Activated CD8-positive, alpha-beta T cell treated with anti-CD3 and anti-CD28 coated beads, Interleukin-2, amount 10 ng/mL, durations not matched to agents 7 days and 5 days (primary cell): ENCODE measurements at regions not wholly inside any gene's neighbourhood (a gene's known extent, or its start where the extent isn't known, plus 50 kb on each side); places are given as distances from the start of the nearest gene placed in this dataset.

ENCODE experiments used
- ATAC-seq: fragments of 150-1000 bp; cut with Tn5 transposase; one replicate; pipeline ENCODE4 v1.10.0; 2021; ENCODE audit warnings: moderate library complexity
- CTCF ChIA-PET: fragments of 350-600 bp; sonication (Branson Sonifier 250); formaldehyde crosslinking; loops from one replicate; lab custom pipeline; 2021; ENCODE audit warnings: antibody characterized with exemption; lab: Charles Lee
- POLR2A ChIA-PET: fragments of 350-600 bp; sonication (Branson Sonifier 250); formaldehyde crosslinking; loops from one replicate; lab custom pipeline; 2021; ENCODE audit warnings: antibody characterized with exemption; lab: Charles Lee
- DNase-seq: peaks from one replicate; pipeline ENCODE4 v3.0.0-alpha.2; 2020
- H3K27ac Mint-ChIP-seq: one replicate; pipeline ENCODE4 v1.8.0; 2021; ENCODE audit warnings: mild to moderate bottlenecking, mixed read lengths
- H3K27me3 Mint-ChIP-seq: one replicate; pipeline ENCODE4 v1.8.0; 2021; ENCODE audit warnings: low read depth, mixed read lengths
- H3K36me3 Mint-ChIP-seq: one replicate; pipeline ENCODE4 v1.8.0; 2021; ENCODE audit warnings: low read depth, mixed read lengths
- H3K4me1 Mint-ChIP-seq: one replicate; pipeline ENCODE4 v1.8.0; 2021; ENCODE audit warnings: low read depth, mixed read lengths
- H3K4me3 Mint-ChIP-seq: one replicate; pipeline ENCODE4 v1.8.0; 2021; ENCODE audit warnings: mild to moderate bottlenecking, mixed read lengths
- H3K9me3 Mint-ChIP-seq: one replicate; pipeline ENCODE4 v1.8.0; 2022; ENCODE audit warnings: mixed read lengths; ENCODE audit not compliant: insufficient read depth

DNA sequence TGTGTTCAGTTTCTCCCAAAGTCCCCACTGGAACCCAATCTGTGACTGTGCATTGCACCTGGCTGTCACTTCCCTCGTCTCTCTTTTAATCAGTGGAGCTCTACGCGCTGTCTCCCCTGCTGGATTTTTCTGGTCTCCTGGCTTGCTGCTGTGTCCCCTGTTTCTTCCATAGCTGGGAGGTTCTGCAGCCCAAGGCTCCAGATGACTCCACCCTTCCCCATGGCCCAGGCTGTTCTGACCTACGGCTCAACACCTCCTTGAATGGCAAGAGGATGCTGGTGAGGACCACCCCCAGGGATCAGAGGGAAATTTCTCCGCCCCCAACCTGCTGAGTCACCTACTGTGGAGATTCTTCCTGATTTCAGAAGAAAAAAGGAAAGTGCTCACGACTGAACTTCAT lies 961.4 kb upstream of the ZNF722 start:
- no peak for ATAC-seq
- ChIA-PET POLR2A (no interaction called here), CTCF (no interaction called here)
- H3K4me1 Mint-ChIP-seq, result no peaks in the 10 kb centered on the region
- no peak overlapping the region for H3K27ac Mint-ChIP-seq
- H3K36me3 Mint-ChIP-seq, result peaks cover 1% of the 10 kb centered on the region
- DNase-seq, result no peak
- H3K27me3 Mint-ChIP-seq, result no peaks in the 10 kb centered on the region
- H3K9me3 Mint-ChIP-seq, result peaks cover 38% of the 10 kb centered on the region
- no peak overlapping the region for H3K4me3 Mint-ChIP-seq

DNA sequence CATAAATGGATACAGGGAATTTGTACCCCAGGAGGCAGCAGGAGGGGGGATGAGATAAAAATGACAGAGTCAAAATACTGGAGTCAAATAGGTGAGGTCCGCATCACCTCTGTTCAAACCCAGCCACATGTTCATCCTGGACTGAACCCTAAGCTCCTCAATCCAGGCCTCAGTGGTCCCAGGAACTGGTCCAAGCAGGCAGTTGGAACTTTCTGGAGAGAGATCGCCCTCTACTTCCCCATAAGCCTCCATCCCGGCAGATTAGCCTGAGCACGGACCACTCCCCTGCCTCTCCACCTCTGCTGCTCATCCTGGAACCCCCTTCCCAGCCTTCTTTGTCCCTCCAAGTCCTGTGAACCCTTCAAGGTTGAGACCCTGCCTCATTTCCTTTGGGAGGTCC lies 959.7 kb upstream of the ZNF722 start:
- Mint-ChIP-seq H3K9me3 (peaks cover 44% of the 10 kb centered on the region), H3K27ac (no peak overlapping the region), H3K4me3 (no peak overlapping the region), H3K27me3 (no peaks in the 10 kb centered on the region), H3K4me1 (no peaks in the 10 kb centered on the region), H3K36me3 (peaks cover 1% of the 10 kb centered on the region)
- DNase-seq (no peak), ATAC-seq (no peak)
- POLR2A ChIA-PET, result no interaction called here
- CTCF ChIA-PET, result no interaction called here

DNA sequence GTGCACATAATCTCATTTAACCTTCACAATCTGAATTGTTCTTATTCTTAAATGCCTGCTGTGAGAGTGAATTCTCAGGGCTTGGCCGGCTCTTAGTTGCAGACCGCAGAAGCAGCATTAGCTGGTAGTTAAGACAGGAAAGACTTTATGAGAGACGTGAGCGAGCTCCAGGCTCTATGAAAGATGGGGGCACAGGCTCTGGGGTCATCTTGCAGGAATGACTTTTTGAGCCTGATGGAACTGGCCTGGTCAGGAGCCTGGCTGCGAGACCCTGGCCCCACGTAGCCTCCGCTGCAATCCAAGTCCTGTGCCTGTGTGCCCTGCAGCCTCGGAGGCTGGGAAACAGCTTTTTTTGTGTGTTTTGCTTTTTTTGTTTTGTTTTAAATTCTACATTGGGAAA lies 958.8 kb upstream of the ZNF722 start:
- DNase-seq (no peak), ATAC-seq (no peak)
- Mint-ChIP-seq H3K36me3 (peaks cover 1% of the 10 kb centered on the region), H3K4me3 (no peak overlapping the region), H3K27ac (no peak overlapping the region), H3K9me3 (peaks cover 44% of the 10 kb centered on the region), H3K4me1 (no peaks in the 10 kb centered on the region), H3K27me3 (no peaks in the 10 kb centered on the region)
- ChIA-PET CTCF (no interaction called here), POLR2A (no interaction called here)

DNA sequence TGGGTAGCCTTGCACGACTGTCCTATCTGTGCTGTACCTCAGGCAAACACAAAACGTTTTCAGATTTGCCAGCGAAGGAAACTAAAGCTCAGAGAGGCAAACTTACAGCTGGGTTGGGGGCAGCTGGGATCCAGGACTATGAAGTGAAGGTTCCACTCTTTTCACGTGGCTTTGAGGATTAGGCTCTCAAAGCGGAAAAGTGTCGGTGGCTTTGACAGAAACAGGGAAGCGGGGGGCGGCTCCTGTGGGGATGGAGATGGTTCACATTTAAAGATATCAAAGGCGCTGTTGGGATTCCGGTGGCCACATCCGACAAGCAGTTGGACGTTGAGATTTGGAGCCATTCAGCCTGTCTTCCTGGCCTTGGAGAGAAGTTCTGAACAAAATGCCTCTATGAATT lies 958.3 kb upstream of the ZNF722 start:
- no peak for ATAC-seq
- Mint-ChIP-seq H3K9me3 (peaks cover 44% of the 10 kb centered on the region), H3K36me3 (peaks cover 1% of the 10 kb centered on the region), H3K4me3 (no peak overlapping the region), H3K4me1 (no peaks in the 10 kb centered on the region), H3K27me3 (no peaks in the 10 kb centered on the region), H3K27ac (no peak overlapping the region)
- ChIA-PET POLR2A (no interaction called here), CTCF (no interaction called here)
- no peak for DNase-seq

DNA sequence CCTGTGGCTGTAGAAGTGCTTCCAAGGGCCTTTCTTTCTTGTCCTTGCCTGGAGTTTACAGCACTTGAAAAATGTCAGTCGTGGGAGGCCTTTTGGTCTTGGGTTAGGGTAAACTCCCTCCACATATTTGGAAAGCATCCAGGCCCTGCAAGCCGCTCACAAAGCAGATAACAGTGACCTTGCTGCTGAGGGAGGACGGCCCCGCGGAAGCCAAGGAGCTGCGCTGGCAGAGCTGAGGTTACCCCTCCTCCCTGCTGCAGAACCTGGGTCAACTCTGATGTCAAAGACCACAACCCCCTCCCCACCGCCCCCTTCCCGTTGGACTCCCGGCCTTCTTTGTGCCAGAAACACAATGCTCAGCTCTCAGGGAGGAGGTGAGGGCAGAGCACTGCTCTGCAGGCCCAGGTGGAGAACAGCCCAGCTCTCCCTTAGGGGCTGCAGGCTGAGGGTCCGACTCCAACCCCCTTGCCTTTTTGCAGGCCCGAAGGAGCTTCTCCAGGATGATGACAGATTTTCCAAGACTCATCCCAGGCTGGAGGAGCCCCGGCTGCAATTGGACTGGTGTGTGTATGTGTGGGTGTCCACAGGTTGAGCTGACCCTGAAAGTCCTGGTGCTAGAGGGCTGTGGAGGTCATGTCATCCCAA lies 957.6 kb upstream of the ZNF722 start:
- CTCF ChIA-PET, result no interaction called here

DNA sequence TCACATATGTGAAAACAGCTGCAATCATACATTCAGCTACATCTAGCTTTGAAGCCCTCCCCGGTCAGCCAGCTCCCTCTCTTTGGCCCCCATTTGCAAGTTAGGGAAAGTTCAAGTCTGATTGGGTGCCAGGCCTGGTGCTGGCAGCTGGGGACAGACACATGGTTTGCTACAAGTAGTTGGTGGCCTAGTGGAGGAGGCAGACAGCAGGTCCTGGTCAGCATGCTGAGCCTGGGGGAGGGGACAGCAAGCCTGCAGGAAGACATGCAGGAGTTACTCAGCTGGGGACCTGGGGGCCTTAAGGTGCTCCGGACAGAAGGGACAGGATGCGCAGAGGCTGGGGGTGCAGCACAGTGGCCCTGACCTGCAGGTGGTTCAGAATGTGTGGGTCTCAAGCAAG lies 956.9 kb upstream of the ZNF722 start:
- no peaks in the 10 kb centered on the region for H3K4me1 Mint-ChIP-seq
- ChIA-PET CTCF (no interaction called here), POLR2A (no interaction called here)
- no peak overlapping the region for H3K27ac Mint-ChIP-seq
- peaks cover 33% of the 10 kb centered on the region for H3K9me3 Mint-ChIP-seq
- DNase-seq, result no peak
- peaks cover 1% of the 10 kb centered on the region for H3K36me3 Mint-ChIP-seq
- no peaks in the 10 kb centered on the region for H3K27me3 Mint-ChIP-seq
- ATAC-seq, result no peak
- H3K4me3 Mint-ChIP-seq, result no peak overlapping the region

More for the DNA sequence above, 957.6 kb upstream of the ZNF722 start:
- no peak overlapping the region for H3K27ac Mint-ChIP-seq
- POLR2A ChIA-PET, result no interaction called here
- H3K36me3 Mint-ChIP-seq, result peaks cover 1% of the 10 kb centered on the region
- no peak for ATAC-seq
- H3K4me1 Mint-ChIP-seq, result no peaks in the 10 kb centered on the region
- no peak for DNase-seq
- peaks cover 37% of the 10 kb centered on the region for H3K9me3 Mint-ChIP-seq
- H3K4me3 Mint-ChIP-seq, result no peak overlapping the region
- no peaks in the 10 kb centered on the region for H3K27me3 Mint-ChIP-seq

DNA sequence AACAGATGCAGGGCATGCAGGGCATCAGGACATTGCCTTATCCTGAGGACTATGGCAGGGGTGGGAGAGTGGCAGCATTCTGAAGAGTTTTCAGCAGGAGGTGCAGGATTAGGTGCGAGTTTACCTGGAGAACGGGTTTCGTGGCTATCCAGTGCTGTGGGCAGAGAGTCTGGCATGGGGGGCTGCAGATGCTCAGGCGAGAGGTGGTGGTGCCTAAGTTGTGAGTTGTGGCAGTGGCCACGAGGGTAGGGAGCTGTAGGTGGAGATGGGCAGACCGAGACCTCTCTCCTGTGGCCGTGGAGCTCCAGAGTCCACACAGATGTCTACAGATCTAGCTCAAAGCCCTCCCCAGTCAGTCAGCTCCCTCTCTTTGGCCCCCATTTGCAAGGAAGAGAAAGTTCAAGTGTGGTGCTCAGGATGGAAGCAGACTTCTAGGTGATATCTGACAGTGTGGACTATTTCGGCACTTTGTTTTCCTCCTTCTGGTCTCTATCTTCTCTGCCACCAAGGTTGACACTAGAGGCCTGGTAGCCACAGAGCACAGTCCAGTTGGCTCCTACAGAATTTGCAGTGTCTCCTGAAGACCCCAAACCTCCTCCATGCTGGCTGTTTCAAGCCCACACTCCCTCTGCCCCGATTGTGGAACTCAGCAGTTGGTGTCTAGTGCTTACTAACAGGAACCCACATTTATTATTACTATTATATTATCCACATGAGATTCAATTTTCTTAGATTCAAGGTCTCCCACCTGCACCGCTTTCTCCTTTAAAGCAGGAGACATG lies 955.7 kb upstream of the ZNF722 start:
- DNase-seq, result no peak
- ChIA-PET POLR2A (no interaction called here), CTCF (no interaction called here)
- H3K4me3 Mint-ChIP-seq, result no peak overlapping the region
- H3K27ac Mint-ChIP-seq, result no peak overlapping the region
- no peak for ATAC-seq
- H3K36me3 Mint-ChIP-seq, result no peaks in the 10 kb centered on the region
- no peaks in the 10 kb centered on the region for H3K27me3 Mint-ChIP-seq
- H3K9me3 Mint-ChIP-seq, result peaks cover 28% of the 10 kb centered on the region
- H3K4me1 Mint-ChIP-seq, result no peaks in the 10 kb centered on the region

DNA sequence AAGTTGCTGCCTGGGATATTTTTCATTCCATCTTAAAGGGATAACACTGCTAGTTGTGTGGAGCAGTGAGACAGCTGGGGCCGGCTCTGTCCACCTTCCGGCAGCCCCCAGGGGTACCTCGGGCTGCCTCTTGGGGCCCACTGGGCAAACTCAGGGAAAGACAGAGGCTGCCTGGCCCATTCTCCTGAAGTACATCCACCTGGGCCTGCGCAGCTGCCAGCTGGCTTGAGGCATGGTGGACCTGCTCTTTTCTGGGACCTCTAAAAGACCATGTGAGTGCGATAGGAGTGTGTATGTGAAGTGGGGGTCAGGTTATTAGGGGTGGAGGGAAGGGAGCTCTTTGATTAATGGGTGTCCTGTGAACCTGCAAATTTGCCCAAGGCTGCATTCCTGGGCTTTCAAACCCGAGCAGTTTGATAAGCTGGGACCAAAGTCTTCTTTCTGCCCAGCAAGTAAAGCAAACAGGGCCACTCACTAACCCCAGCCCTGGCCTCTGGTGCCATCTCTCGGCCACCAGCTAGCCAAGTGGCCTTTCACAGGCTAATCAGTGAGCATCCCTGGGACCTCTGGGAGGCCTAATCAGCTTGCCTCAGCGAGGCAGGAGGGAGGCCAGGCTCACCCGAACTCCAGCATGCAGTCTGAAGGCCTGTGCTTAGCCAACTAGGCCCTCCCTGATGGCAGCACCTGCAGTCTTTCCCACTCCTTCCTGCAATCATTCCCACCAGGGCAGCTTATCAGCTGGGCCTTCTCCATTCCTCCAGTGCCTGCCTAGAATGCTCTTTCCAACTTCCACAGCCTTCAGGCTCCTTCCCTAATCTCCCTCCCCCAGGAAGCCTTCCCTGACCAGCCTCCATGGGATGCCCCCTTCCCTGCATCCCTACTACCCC lies 954.7 kb upstream of the ZNF722 start:
- no peak for DNase-seq
- no peak for ATAC-seq
- peaks cover 25% of the 10 kb centered on the region for H3K9me3 Mint-ChIP-seq
- no peak overlapping the region for H3K27ac Mint-ChIP-seq
- no peak overlapping the region for H3K4me3 Mint-ChIP-seq
- peaks cover 5% of the 10 kb centered on the region for H3K36me3 Mint-ChIP-seq
- POLR2A ChIA-PET, result no interaction called here
- H3K4me1 Mint-ChIP-seq, result no peaks in the 10 kb centered on the region
- no peaks in the 10 kb centered on the region for H3K27me3 Mint-ChIP-seq
- CTCF ChIA-PET, result no interaction called here

DNA sequence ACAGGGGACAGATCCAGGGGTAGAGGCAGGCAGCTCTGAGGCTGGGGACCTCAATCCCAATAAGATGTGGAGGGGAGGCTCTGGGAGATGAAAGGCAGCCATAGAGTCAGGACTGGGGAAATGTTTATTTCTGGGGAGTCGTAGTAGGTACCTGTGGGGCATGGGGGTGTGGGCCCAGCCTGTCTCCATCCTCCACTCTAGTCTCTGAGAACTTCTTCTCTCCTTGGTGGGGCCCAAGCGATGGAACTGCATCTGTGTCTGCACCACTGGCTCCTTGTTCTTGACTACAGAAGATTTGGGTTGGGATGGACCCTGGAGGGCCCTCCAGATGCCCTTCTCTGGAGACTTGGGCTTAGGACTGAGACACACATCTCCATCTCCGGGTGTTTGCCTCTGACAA lies 953.9 kb upstream of the ZNF722 start:
- peaks cover 17% of the 10 kb centered on the region for H3K9me3 Mint-ChIP-seq
- H3K4me1 Mint-ChIP-seq, result no peaks in the 10 kb centered on the region
- no peak overlapping the region for H3K4me3 Mint-ChIP-seq
- DNase-seq (no peak), ATAC-seq (no peak)
- no peak overlapping the region for H3K27ac Mint-ChIP-seq
- H3K27me3 Mint-ChIP-seq, result no peaks in the 10 kb centered on the region
- H3K36me3 Mint-ChIP-seq, result peaks cover 5% of the 10 kb centered on the region
- POLR2A ChIA-PET, result no interaction called here
- CTCF ChIA-PET, result no interaction called here

DNA sequence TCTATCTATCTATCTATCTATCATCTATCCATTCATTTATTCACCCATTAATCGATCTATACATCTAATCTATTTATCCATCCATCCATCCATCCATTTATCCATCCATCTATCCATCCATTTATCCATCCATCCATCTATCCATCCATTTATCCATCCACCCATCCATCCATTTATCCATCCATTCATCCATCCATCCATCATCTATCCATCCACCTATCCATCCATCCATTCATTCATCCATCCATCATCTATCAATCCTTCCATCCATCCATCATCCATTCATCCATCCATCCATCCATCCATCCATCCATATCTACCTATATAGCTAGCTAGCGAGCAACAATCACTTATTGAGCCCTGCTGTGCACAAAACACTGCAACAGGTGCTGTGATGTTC lies 953.1 kb upstream of the ZNF722 start:
- no peak for DNase-seq
- no peak for ATAC-seq
- peaks cover 5% of the 10 kb centered on the region for H3K36me3 Mint-ChIP-seq
- no peak overlapping the region for H3K27ac Mint-ChIP-seq
- ChIA-PET CTCF (no interaction called here), POLR2A (no interaction called here)
- no peaks in the 10 kb centered on the region for H3K4me1 Mint-ChIP-seq
- peaks cover 16% of the 10 kb centered on the region for H3K9me3 Mint-ChIP-seq
- H3K27me3 Mint-ChIP-seq, result no peaks in the 10 kb centered on the region
- no peak overlapping the region for H3K4me3 Mint-ChIP-seq

DNA sequence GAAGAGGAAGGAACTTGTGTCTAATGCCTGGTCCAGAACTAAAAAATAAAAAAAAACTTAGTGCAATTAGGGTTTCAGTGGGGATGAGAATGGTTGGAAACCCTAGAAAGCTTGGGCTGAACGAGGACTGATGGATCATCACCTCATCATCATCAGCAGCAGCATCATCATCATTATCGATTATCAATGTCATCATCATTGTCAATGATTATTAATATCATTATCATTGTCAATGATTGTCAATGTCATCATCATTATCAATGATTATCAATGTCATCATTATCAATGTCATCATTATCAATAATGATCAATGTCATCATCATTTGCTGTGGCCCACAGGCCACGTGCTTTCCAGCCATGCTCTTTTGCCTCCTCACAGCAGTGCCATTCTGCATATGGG lies 952.0 kb upstream of the ZNF722 start:
- DNase-seq (no peak), ATAC-seq (no peak)
- POLR2A ChIA-PET, result no interaction called here
- H3K27ac Mint-ChIP-seq, result no peak overlapping the region
- no peak overlapping the region for H3K4me3 Mint-ChIP-seq
- H3K36me3 Mint-ChIP-seq, result peaks cover 5% of the 10 kb centered on the region
- no peaks in the 10 kb centered on the region for H3K27me3 Mint-ChIP-seq
- CTCF ChIA-PET, result no interaction called here
- no peaks in the 10 kb centered on the region for H3K4me1 Mint-ChIP-seq
- peaks cover 15% of the 10 kb centered on the region for H3K9me3 Mint-ChIP-seq

DNA sequence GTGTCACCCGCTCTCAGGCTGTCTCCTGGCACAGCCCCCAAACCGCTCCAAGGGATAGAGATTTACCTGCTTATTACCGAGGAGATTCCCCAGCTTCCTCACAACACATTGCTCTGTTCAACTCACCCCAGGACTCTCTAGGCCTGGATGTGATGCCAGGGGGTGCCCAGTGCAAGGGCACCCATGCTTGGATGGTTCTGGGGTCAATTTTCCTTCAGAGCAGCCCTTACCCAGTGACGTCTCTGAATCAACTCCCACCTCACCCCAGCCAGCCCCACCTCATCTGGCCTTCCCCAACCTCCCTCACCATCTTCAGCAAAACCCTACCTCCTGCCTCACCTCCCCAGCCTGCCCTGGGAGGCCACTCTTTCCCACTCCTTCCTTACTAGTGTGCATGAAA lies 951.6 kb upstream of the ZNF722 start:
- ATAC-seq (no peak), DNase-seq (no peak)
- H3K27ac Mint-ChIP-seq, result no peak overlapping the region
- H3K9me3 Mint-ChIP-seq, result peaks cover 12% of the 10 kb centered on the region
- H3K4me3 Mint-ChIP-seq, result no peak overlapping the region
- ChIA-PET CTCF (no interaction called here), POLR2A (no interaction called here)
- H3K36me3 Mint-ChIP-seq, result peaks cover 5% of the 10 kb centered on the region
- no peaks in the 10 kb centered on the region for H3K4me1 Mint-ChIP-seq
- H3K27me3 Mint-ChIP-seq, result no peaks in the 10 kb centered on the region
